ENCODE measurements at regions not wholly inside any gene's neighbourhood (a gene's known extent, or its start where the extent isn't known, plus 50 kb on each side); places are given as distances from the start of the nearest gene placed in this dataset.
"Not testable (repeated sequence)": the region's sequence is repeated elsewhere in the genome, so short reads cannot be mapped to it uniquely, and the experiment has no call there.

- H3K4me3 ChIP-seq: no peak overlapping the region
- H3K27ac ChIP-seq: no peak overlapping the region
Observed at GRCh38 chr3:115380883-115381572, 233.9 kb upstream of the ZBTB20 start.

- Histone ChIP-seq H3K4me3 (no peak overlapping the region), H3K27ac (no peak overlapping the region)
Observed at GRCh38 chr3:115381573-115381912, 234.5 kb upstream of the ZBTB20 start.

DNA sequence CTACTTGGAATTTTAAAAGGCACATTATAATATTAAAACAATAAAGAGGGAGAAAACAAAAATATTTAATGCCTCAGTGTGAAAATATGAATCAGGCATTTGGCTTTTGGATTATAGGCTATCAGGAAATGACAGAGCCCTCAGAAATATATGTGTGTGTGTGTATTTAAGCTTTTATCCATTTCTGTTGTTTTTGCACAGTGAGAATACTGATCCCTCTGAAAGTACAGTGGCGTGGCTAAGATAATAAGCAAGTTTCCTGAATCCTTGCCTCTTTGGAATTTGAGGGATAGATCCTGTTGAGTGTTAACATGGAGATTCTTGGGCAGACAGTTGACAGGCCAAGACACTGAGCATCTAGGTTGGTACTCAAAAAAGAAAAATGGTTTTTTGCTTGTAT lies 234.8 kb upstream of the ZBTB20 start:
- Histone ChIP-seq H3K27ac (no peak overlapping the region), H3K4me3 (no peak overlapping the region)

GRCh38 chr3:115384381-115384780 lies 237.3 kb upstream of the ZBTB20 start:
- no peak overlapping the region for H3K27ac ChIP-seq
- no peak overlapping the region for H3K4me3 ChIP-seq

GRCh38 chr3:115385774-115386730 lies 237.3 kb upstream of the GAP43 start:
- H3K4me3 ChIP-seq: no peak overlapping the region
- no peak overlapping the region for H3K27ac ChIP-seq

DNA sequence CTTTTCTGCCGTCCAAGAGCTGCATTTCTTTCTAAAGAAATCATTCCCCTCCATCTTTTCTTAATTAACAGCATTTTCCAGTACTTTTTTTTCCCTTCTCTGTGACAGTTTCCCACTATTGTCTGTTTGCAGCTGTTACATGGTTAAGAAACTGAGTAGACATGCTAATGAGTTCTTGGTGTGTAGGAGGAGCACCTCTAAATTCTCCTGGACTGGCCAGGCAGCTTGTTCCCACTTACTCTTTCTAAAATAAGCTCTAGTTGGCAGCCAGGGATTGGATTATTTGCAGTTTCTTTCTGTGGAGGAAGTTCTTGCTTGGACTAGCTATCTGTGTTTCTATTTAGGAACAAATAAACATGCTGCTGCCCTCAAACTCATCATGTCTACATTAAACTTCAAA lies 235.1 kb upstream of the GAP43 start:
- peak overlapping the region in 5 of 21 experiments; percentile 4 to 74 (median 50) for H3K27ac ChIP-seq
- no peak overlapping the region for H3K4me3 ChIP-seq

GRCh38 chr3:115388811-115389210 lies 234.5 kb upstream of the GAP43 start:
- no peak overlapping the region for H3K4me3 ChIP-seq
- peak overlapping the region in 5 of 21 experiments; percentile 4 to 74 (median 50) for H3K27ac ChIP-seq

DNA sequence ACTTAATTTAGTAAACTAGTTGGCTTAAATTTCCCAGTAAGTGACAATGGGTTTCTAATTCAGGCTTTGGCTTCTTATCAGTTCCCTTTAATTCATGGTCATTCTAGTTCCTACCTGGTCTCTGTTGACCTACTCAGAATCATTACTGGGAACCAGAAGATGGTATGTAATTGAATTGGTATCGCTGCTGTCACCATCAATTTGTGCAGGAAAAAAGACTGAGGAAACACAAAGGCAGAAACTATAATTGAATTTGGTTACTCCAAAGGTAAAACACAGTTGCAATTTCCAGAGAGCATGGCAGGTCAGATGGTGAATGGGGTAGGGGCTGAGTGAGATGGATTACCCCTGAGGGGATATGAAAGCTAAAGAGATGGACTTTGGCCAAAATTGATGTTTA lies 226.5 kb upstream of the GAP43 start:
- H3K27ac ChIP-seq: no peak overlapping the region
- no peak overlapping the region for H3K4me3 ChIP-seq

DNA sequence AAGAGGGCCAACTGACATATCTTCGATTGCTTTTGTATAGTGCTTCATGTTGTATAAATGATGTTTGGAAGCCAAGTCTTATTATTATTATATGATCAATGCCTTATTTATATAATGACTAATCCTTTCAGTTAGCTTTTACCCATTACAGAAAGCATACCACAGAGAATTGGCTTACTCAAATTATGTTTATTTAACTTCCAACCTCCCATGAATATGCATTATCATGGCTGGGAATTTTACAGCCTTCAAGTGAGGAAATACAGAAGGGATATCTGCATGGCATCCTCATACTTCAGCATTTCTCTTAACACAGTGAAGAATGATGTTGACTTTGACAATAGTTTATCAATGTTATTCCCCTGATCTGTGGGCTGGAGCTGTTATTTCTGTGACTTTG lies 225.9 kb upstream of the GAP43 start:
- no peak overlapping the region for H3K27ac ChIP-seq
- no peak overlapping the region for H3K4me3 ChIP-seq

- no peak overlapping the region for H3K27ac ChIP-seq
Observed at GRCh38 chr3:115398506-115398905, 224.8 kb upstream of the GAP43 start.

GRCh38 chr3:115399750-115400149 lies 223.6 kb upstream of the GAP43 start:
- no peak overlapping the region for H3K4me3 ChIP-seq
- H3K27ac ChIP-seq: no peak overlapping the region

More at GRCh38 chr3:115398506-115398905, 224.8 kb upstream of the GAP43 start:
- no peak overlapping the region for H3K4me3 ChIP-seq

GRCh38 chr3:115401298-115401697 lies 222.0 kb upstream of the GAP43 start:
- Histone ChIP-seq H3K4me3 (no peak overlapping the region), H3K27ac (peak overlapping the region in 5 of 21 experiments; percentile 6 to 65 (median 32))

DNA sequence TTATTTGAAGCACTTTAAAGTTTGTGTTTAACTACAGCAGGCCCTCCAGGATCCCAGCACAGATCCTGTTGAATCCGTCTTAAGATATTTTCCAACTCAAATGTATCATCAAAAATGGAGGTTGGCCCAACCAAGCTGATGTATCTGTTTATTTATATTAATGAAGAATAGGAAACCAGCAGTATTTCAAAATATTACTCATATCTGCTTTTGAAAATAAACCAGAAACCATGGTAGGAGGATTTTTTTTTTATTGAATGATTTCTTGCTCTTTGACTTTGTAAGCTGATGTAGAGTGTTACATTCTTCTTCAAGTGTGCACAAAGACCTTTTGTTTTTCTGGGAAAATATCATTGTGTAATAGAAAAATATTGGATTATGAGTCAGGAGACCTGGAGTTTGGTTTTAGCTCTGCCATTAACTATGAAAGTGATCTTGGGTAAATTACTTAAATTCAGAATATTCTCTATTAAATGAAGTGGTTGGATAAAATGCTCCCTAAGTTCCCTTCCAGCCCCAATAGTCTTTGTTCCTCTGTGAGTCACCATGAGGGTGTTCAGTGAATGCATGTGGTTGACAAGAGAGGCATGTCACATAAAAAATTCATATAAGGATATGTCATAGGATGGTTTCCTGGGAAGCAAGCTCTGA lies 221.3 kb upstream of the GAP43 start:
- Histone ChIP-seq H3K4me3 (no peak overlapping the region), H3K27ac (peak overlapping the region in 5 of 21 experiments; percentile 6 to 65 (median 34))

DNA sequence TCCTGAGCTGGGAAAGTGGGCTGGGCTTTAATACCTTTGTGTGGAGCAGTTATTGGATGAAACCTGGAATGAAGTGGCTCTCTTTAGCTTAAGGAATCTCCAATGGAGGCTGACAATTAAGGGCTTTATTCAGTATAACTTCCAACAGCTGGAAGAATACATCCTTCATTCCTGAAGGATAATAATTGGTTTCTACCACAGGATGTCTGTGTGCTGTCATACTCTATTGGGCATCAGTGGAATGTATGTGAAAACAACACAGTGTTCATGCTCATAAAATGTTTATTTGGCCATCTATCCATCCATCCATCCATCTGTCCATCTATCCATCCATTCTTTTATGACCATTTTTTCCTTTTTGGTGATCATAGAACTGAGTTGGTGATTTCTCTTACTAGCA lies 220.7 kb upstream of the GAP43 start:
- H3K27ac ChIP-seq: no peak overlapping the region
- no peak overlapping the region for H3K4me3 ChIP-seq

GRCh38 chr3:115403786-115404185 lies 219.5 kb upstream of the GAP43 start:
- H3K4me3 ChIP-seq: no peak overlapping the region
- no peak overlapping the region for H3K27ac ChIP-seq

DNA sequence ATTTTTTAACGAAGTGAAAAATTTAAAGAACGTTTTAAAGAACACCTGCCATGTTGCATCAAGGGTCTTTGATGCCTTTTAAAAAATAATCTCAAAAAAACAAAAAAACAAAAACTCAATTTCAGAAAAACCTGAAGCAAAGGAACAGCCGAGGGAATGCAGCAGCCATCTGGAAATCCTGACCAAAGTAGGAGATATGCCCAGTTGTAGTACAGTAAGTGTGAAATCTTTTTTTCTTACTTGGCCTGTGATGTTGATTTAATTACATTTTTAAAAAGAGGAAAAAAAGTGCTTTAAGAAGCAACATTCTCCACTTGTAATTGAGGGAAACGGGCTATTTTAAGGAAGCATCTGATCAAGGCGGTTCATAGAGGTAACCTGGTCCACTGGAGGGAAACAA lies 213.7 kb upstream of the GAP43 start:
- Histone ChIP-seq H3K4me3 (no peak overlapping the region), H3K27ac (no peak overlapping the region)

DNA sequence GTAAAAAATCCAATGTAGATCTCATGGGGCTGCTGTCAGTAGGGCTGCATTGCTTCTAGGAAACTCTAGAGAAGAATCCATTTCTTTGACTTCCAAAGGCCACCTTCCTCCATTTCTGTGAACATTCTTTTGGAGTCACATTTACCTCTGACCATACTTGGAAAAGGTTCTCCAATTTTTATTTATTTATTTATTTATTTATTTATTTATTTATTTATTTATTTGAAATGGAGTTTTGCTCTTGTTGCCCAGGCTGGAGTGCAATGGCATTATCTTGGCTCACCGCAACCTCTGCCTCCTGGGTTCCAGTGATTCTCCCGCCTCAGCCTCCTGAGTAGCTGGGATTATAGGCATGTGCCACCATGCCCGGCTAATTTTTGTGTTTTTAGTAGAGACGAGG lies 208.7 kb upstream of the GAP43 start:
- H3K27ac ChIP-seq, H3K4me3 ChIP-seq: not testable (repeated sequence)

GRCh38 chr3:115415246-115415996 lies 207.9 kb upstream of the GAP43 start:
- no peak overlapping the region for H3K27ac ChIP-seq
- H3K4me3 ChIP-seq: no peak overlapping the region

DNA sequence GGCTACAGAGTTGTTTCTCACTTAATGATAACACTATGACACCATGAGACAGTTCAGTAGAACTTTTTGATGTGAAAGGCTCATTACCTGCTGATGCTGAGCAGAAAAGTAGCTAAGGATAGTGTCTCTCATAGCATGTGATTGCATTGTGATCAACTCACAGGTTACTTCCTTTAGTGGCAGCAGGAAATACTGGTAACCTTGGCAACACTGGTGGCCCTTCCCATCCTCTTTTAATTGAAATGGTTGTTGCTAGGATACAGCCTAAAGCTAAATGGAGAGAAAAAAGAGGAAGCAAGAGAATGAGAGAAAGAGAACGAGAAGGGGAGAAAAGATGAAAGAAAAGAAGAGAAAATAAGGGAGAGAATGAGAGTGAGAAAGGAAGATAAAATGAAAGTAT lies 204.7 kb upstream of the GAP43 start:
- Histone ChIP-seq H3K27ac (no peak overlapping the region), H3K4me3 (no peak overlapping the region)

- no peak overlapping the region for H3K4me3 ChIP-seq
Observed at GRCh38 chr3:115420086-115420485, 203.2 kb upstream of the GAP43 start.

More at GRCh38 chr3:115420086-115420485, 203.2 kb upstream of the GAP43 start:
- H3K27ac ChIP-seq: no peak overlapping the region
